Stomach (tissue), 4 donors: ENCODE measurements at regions not wholly inside any gene's neighbourhood (a gene's known extent, or its start where the extent isn't known, plus 50 kb on each side); places are given as distances from the start of the nearest gene placed in this dataset.

Experiments
- POLR2AphosphoS5 ChIP-seq, 3 donors: sonication (generic); formaldehyde crosslinking; IDR thresholded peaks; one replicate each; pipeline ENCODE4 v1.6.1; 2016; ENCODE audit warnings: antibody characterized with exemption in 3 of 3
- TF ChIP-seq, protein P1 (sequence below), 7 experiments: fragments of 450-650 bp in 4 of 7; fragments of 200-600 bp in 3 of 7; sonication (generic) in 3 of 7; IDR thresholded peaks; one replicate each; pipeline ENCODE4 v1.5.1; 2016 to 2019; ENCODE audit warnings: antibody characterized with exemption in 7 of 7, control low read depth in 2 of 7, mild to moderate bottlenecking in 1 of 7

DNA sequence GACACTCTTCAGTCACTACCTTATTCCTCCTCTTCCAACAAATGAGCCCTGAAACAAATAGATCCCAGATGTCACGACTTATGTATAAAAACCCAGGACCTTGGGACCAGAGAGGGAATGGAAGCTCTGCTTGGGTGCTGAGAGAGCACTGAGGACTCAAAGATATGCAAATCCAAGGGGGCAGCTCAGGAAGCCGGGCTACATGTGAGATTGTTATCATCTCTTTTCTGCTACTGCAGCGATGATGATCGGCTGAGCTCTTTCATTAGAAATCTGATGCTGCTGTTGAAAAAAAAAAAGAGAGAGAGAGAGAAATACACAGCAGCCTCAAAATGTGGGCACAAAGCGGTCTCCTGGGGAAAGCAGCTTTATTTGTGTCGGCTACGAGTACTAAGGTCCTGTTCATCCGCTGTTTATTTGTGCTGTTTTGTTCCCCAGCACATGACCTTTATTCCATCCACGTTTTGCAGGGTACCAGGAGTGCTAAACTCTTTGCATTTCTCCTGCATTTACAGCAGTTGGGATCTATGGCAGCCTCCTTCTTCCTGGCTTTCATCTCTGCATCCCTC lies 120.2 kb downstream of the TRIM29 start:
- TF ChIP-seq POLR2AphosphoS5 (IDR thresholded peaks at IDR 0.05): no peak
- TF ChIP-seq, protein P1, sequence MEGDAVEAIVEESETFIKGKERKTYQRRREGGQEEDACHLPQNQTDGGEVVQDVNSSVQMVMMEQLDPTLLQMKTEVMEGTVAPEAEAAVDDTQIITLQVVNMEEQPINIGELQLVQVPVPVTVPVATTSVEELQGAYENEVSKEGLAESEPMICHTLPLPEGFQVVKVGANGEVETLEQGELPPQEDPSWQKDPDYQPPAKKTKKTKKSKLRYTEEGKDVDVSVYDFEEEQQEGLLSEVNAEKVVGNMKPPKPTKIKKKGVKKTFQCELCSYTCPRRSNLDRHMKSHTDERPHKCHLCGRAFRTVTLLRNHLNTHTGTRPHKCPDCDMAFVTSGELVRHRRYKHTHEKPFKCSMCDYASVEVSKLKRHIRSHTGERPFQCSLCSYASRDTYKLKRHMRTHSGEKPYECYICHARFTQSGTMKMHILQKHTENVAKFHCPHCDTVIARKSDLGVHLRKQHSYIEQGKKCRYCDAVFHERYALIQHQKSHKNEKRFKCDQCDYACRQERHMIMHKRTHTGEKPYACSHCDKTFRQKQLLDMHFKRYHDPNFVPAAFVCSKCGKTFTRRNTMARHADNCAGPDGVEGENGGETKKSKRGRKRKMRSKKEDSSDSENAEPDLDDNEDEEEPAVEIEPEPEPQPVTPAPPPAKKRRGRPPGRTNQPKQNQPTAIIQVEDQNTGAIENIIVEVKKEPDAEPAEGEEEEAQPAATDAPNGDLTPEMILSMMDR (IDR thresholded peaks at IDR 0.05): no peak
